Keratinocyte (primary cell): ENCODE measurements at regions not wholly inside any gene's neighbourhood (a gene's known extent, or its start where the extent isn't known, plus 50 kb on each side); places are given as distances from the start of the nearest gene placed in this dataset.

Experiments used
- DNase-seq: peaks from one replicate; pipeline ENCODE4 v3.0.0-alpha.2; 2011; ENCODE audit warnings: low read depth, missing footprints, low spot score
- FAIRE-seq: peaks from 2 replicates; lab custom pipeline; 2011; peaks lifted over from hg19 to GRCh38; lab: Jason Lieb, UNC
- H2AFZ ChIP-seq: 2 replicates; pipeline ENCODE4 v1.6.0; 2012; ENCODE audit warnings: low read length, control low read depth, inconsistent platforms; ENCODE audit not compliant: control insufficient read depth
- H3K27ac ChIP-seq: 2 replicates; pipeline ENCODE4 v1.5.1; 2011; ENCODE audit warnings: low read length; ENCODE audit not compliant: control insufficient read depth, insufficient read depth
- H3K27me3 ChIP-seq: 3 replicates; pipeline ENCODE4 v1.6.0; 2011; ENCODE audit warnings: low read length; ENCODE audit not compliant: control insufficient read depth, insufficient read depth; ENCODE audit errors: extremely low read depth
- H3K36me3 ChIP-seq, 2 experiments: 2 replicates in 1 of 2; 3 replicates in 1 of 2; pipeline ENCODE4 v1.5.1; 2011; ENCODE audit warnings: low read length in 2 of 2, mild to moderate bottlenecking in 1 of 2; ENCODE audit not compliant: control insufficient read depth in 2 of 2, insufficient read depth in 2 of 2; ENCODE audit errors: extremely low read depth in 1 of 2
- H3K4me1 ChIP-seq: 3 replicates; pipeline ENCODE4 v1.5.1; 2011; ENCODE audit warnings: low read length; ENCODE audit not compliant: control insufficient read depth, insufficient read depth; ENCODE audit errors: extremely low read depth
- H3K4me2 ChIP-seq: 3 replicates; pipeline ENCODE4 v1.6.0; 2011; ENCODE audit warnings: low read depth, low read length; ENCODE audit not compliant: control insufficient read depth, insufficient read depth; ENCODE audit errors: extremely low read depth
- H3K4me3 ChIP-seq, 3 experiments: fragments of 200-600 bp in 1 of 3; sonication (generic) in 1 of 3; 2 replicates in 2 of 3; 3 replicates in 1 of 3; pipeline ENCODE4 v1.5.1; 2011 to 2016; ENCODE audit warnings: low read length in 3 of 3, mild to moderate bottlenecking in 3 of 3, control low read depth in 2 of 3, inconsistent platforms in 1 of 3, low read depth in 1 of 3, mixed read lengths in 1 of 3, mixed run types in 1 of 3, moderate library complexity in 1 of 3; ENCODE audit not compliant: control insufficient read depth in 2 of 3, insufficient read depth in 2 of 3; ENCODE audit errors: extremely low read depth in 1 of 3
- H3K79me2 ChIP-seq: 2 replicates; pipeline ENCODE4 v1.6.0; 2012; ENCODE audit warnings: low read length; ENCODE audit not compliant: control insufficient read depth, insufficient read depth
- H3K9ac ChIP-seq: 3 replicates; pipeline ENCODE4 v1.6.0; 2011; ENCODE audit warnings: low read length; ENCODE audit not compliant: control insufficient read depth, insufficient read depth; ENCODE audit errors: extremely low read depth
- H3K9me1 ChIP-seq: 3 replicates; pipeline ENCODE4 v1.6.0; 2011; ENCODE audit warnings: low read length; ENCODE audit not compliant: control insufficient read depth, insufficient read depth; ENCODE audit errors: extremely low read depth
- H3K9me3 ChIP-seq: 2 replicates; pipeline ENCODE4 v1.5.1; 2012; ENCODE audit warnings: low read depth, low read length; ENCODE audit not compliant: control insufficient read depth
- H4K20me1 ChIP-seq: 3 replicates; pipeline ENCODE4 v1.6.0; 2011; ENCODE audit warnings: low read length; ENCODE audit not compliant: control insufficient read depth, insufficient read depth; ENCODE audit errors: extremely low read depth
- EZH2 ChIP-seq: IDR thresholded peaks from one replicate; pipeline ENCODE4 v1.6.1; 2012; ENCODE audit warnings: inconsistent platforms, mild to moderate bottlenecking, low read length, moderate library complexity
- dilution Hi-C: fragments of 300-500 bp; cut with MboI; formaldehyde crosslinking; loops from one replicate; pipeline ENCODE4 v1.7.0; 2020; ENCODE audit warnings: low sequenced_read_pairs; ENCODE audit not compliant: extremely low pct_ligation_motif_present
- TF ChIP-seq, protein P1 (sequence below), 3 experiments: IDR thresholded peaks in 1 of 3; conservative IDR thresholded peaks in 1 of 3; optimal IDR thresholded peaks in 1 of 3; 2 replicates in 2 of 3; 3 replicates in 1 of 3; pipeline versions ENCODE3 to v1.5.1; 2011; ENCODE audit warnings: low read length in 3 of 3, mild to moderate bottlenecking in 3 of 3, moderate library complexity in 2 of 3, control low read depth in 1 of 3, inconsistent platforms in 1 of 3; ENCODE audit not compliant: insufficient read depth in 2 of 3; ENCODE audit errors: extremely low read depth in 1 of 3

DNA sequence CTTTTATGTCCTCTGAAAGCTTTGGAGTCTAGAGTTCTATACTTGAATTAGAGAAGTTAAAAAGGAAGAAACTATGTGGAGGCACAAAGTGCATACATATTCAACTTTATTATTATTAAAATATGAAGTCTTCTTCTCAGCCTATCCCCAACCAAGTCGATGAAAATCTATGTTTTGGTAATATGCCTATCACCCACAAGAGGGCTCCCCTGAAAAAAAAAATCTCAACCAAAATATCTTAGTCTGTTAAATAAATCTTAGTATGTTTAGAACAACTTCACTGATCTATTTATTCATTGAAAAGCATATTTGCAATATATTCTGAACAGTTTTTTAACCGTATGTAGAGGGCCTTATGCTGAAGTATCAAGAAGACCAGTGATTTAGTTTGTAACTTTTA is 804.5 kb downstream of the TDRD15 start:
- no peaks in the 10 kb centered on the region for H4K20me1 ChIP-seq
- H3K9me3 ChIP-seq, result no peaks in the 10 kb centered on the region
- H3K36me3 ChIP-seq, result no peaks in the 10 kb centered on the region
- TF ChIP-seq EZH2, result no peak
- TF ChIP-seq, protein P1, sequence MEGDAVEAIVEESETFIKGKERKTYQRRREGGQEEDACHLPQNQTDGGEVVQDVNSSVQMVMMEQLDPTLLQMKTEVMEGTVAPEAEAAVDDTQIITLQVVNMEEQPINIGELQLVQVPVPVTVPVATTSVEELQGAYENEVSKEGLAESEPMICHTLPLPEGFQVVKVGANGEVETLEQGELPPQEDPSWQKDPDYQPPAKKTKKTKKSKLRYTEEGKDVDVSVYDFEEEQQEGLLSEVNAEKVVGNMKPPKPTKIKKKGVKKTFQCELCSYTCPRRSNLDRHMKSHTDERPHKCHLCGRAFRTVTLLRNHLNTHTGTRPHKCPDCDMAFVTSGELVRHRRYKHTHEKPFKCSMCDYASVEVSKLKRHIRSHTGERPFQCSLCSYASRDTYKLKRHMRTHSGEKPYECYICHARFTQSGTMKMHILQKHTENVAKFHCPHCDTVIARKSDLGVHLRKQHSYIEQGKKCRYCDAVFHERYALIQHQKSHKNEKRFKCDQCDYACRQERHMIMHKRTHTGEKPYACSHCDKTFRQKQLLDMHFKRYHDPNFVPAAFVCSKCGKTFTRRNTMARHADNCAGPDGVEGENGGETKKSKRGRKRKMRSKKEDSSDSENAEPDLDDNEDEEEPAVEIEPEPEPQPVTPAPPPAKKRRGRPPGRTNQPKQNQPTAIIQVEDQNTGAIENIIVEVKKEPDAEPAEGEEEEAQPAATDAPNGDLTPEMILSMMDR (optimal IDR thresholded peaks at IDR 0.05 in 1 of 3, IDR thresholded peaks at IDR 0.05 in 1 of 3, conservative IDR thresholded peaks at IDR 0.05 in 1 of 3; ENCODE audit: extremely low read depth in 1 of 3, insufficient read depth in 2 of 3, low read length in 3 of 3), result no peak
- no peaks in the 10 kb centered on the region for H3K4me1 ChIP-seq
- no peak overlapping the region for H2AFZ ChIP-seq
- DNase-seq (no peak), FAIRE-seq (no peak)
- H3K79me2 ChIP-seq, result no peaks in the 10 kb centered on the region
- H3K4me2 ChIP-seq, result no peak overlapping the region
- no peak overlapping the region for H3K4me3 ChIP-seq
- dilution Hi-C loops, result no loop called here
- H3K9me1 ChIP-seq, result no peaks in the 10 kb centered on the region
- H3K9ac ChIP-seq, result no peak overlapping the region
- no peaks in the 10 kb centered on the region for H3K27me3 ChIP-seq
- no peak overlapping the region for H3K27ac ChIP-seq

GRCh38 chr2:21930226-21930625 is 806.5 kb downstream of the TDRD15 start:
- Histone ChIP-seq H3K36me3 (no peaks in the 10 kb centered on the region), H3K27ac (no peak overlapping the region), H3K79me2 (no peaks in the 10 kb centered on the region), H3K4me1 (no peaks in the 10 kb centered on the region), H3K9ac (no peak overlapping the region), H3K4me2 (no peak overlapping the region), H3K27me3 (no peaks in the 10 kb centered on the region), H3K9me3 (no peaks in the 10 kb centered on the region), H3K4me3 (no peak overlapping the region), H4K20me1 (no peaks in the 10 kb centered on the region), H2AFZ (no peak overlapping the region), H3K9me1 (no peaks in the 10 kb centered on the region)
- FAIRE-seq, result no peak
- dilution Hi-C loops, result no loop called here
- no peak for DNase-seq
- TF ChIP-seq, protein P1 (optimal IDR thresholded peaks at IDR 0.05 in 1 of 3, IDR thresholded peaks at IDR 0.05 in 1 of 3, conservative IDR thresholded peaks at IDR 0.05 in 1 of 3; ENCODE audit: extremely low read depth in 1 of 3, insufficient read depth in 2 of 3, low read length in 3 of 3), result no peak
- no peak for TF ChIP-seq EZH2
